ENCODE measurements at regions not wholly inside any gene's neighbourhood (a gene's known extent, or its start where the extent isn't known, plus 50 kb on each side); places are given as distances from the start of the nearest gene placed in this dataset.

DNA sequence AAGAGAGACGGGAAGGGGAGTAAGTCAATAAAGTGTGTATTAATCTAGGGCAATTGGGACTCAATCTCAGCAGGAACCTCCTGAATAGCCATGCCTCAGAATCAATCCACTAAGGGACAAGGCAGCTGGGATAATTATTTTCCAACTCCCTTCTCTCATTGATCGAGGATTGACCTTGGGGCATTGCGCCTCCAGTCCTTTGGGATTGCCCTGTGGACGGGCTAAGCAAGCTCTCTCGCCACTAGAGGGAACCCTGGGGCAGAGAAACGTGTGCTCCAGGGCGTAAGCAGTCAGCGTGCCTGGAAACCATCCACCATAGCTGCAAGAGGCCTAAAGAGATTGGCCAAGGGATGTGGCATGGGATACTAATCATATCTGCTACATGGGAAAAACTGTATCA lies 53.9 kb upstream of the ERCC4 start:
- DNase-seq (ENCODE audit: low read depth): peak; percentile 21

Measured in CMK (cell line).